ENCODE measurements at regions not wholly inside any gene's neighbourhood (a gene's known extent, or its start where the extent isn't known, plus 50 kb on each side); places are given as distances from the start of the nearest gene placed in this dataset.
"Not testable (repeated sequence)": the region's sequence is repeated elsewhere in the genome, so short reads cannot be mapped to it uniquely, and the experiment has no call there.

- peak overlapping the region; percentile 21; the same call in 1 of the 2 replicates for H3K27ac ChIP-seq (ENCODE audit: low read length)
- no peaks in the 10 kb centered on the region for H3K27me3 ChIP-seq (replicated peaks; ENCODE audit: insufficient read depth, low read length)
- H3K4me1 ChIP-seq (ENCODE audit: low read length) = peaks cover 15% of the 10 kb centered on the region
- peak overlapping the region; percentile 1; the same call in 1 of the 2 replicates for H3K4me3 ChIP-seq (ENCODE audit: low read length)
- no peaks in the 10 kb centered on the region for H3K36me3 ChIP-seq (replicated peaks; ENCODE audit: insufficient read depth, low read length)
- peak overlapping the region; percentile 26 for H2AFZ ChIP-seq (ENCODE audit: low read length)
- H3F3A ChIP-seq (ENCODE audit: insufficient read depth, low read length) = no peaks in the 10 kb centered on the region
- H3K4me2 ChIP-seq (ENCODE audit: low read depth, low read length) = peak overlapping the region; percentile 26; the same call in 1 of the 2 replicates
- H3K9me3 ChIP-seq (replicated peaks; ENCODE audit: insufficient read depth, low read length) = no peaks in the 10 kb centered on the region
- TF ChIP-seq EZH2phosphoT487 (IDR thresholded peaks at IDR 0.05; ENCODE audit: low read length) (no peak), EZH2 (optimal IDR thresholded peaks at IDR 0.05; ENCODE audit: low read depth, low read length) (no peak), CTCF (IDR thresholded peaks at IDR 0.05; ENCODE audit: low read length) (peak; percentile 57)
- H3K9ac ChIP-seq (ENCODE audit: low read length) = no peak overlapping the region
- H3K79me2 ChIP-seq (ENCODE audit: low read length) = no peaks in the 10 kb centered on the region
- H3K9me2 ChIP-seq (replicated peaks; ENCODE audit: insufficient read depth, low read length) = no peaks in the 10 kb centered on the region
- H4K20me1 ChIP-seq (ENCODE audit: insufficient read depth, low read length) = no peaks in the 10 kb centered on the region
- peak; percentile 56 for DNase-seq
These were observed 61.2 kb upstream of the MRPS9 start for GRCh38 chr2:104976603-104977120.

DNA sequence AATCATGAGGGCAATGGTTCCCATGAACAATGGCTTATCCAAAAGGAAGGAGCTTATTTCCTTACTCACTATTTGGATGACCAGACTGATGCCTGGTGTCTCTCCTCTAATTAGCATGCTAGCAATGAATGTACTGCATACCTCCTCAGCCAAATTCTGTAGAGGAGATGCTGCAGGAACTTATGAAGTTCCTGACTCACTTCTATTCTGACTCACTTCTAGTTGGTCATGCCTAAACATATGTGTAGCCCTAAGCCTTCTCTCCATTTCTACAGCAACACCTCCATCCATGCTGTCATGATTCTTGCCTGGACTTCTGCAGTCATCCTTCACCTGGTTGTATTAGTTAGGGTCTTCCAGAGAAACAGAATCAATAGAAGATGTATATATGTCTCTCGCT is 59.9 kb upstream of the MRPS9 start:
- no peak overlapping the region for H3K27ac ChIP-seq (ENCODE audit: low read length)
- no peak for DNase-seq
- no peak overlapping the region for H3K4me3 ChIP-seq (ENCODE audit: low read length)
- no peak overlapping the region for H3K4me2 ChIP-seq (ENCODE audit: low read depth, low read length)
- H3K9ac ChIP-seq (ENCODE audit: low read length) = no peak overlapping the region
- no peaks in the 10 kb centered on the region for H3K9me2 ChIP-seq (replicated peaks; ENCODE audit: insufficient read depth, low read length)
- no peaks in the 10 kb centered on the region for H4K20me1 ChIP-seq (ENCODE audit: insufficient read depth, low read length)
- H3K36me3 ChIP-seq (replicated peaks; ENCODE audit: insufficient read depth, low read length) = no peaks in the 10 kb centered on the region
- H3K9me3 ChIP-seq (replicated peaks; ENCODE audit: insufficient read depth, low read length) = no peaks in the 10 kb centered on the region
- H2AFZ ChIP-seq (ENCODE audit: low read length) = no peak overlapping the region
- H3F3A ChIP-seq (ENCODE audit: insufficient read depth, low read length) = no peaks in the 10 kb centered on the region
- H3K27me3 ChIP-seq (replicated peaks; ENCODE audit: insufficient read depth, low read length) = no peaks in the 10 kb centered on the region
- no peaks in the 10 kb centered on the region for H3K79me2 ChIP-seq (ENCODE audit: low read length)
- H3K4me1 ChIP-seq (ENCODE audit: low read length) = peaks cover 15% of the 10 kb centered on the region
- no peak for TF ChIP-seq EZH2phosphoT487 (IDR thresholded peaks at IDR 0.05; ENCODE audit: low read length)
- no peak for TF ChIP-seq CTCF (IDR thresholded peaks at IDR 0.05; ENCODE audit: low read length)
- no peak for TF ChIP-seq EZH2 (optimal IDR thresholded peaks at IDR 0.05; ENCODE audit: low read depth, low read length)

DNA sequence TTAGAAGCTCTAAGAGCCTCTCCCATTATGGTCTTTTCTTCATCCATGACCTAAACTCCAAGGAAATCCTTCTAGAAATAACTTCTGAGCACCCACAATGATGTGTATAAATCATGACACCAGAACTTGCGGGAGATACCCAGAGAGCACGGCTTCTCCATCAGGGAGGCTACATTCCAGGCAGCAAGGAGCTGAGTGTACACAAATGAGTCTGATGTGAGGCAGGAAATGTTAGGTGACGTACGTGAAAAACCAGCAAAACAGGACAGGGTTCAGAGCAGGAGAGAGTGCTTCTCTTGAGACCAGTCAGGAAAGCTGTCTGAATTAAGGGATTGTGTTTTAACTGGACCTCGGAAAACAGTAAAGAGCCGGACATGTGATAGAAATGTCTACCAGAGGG is 58.1 kb upstream of the MRPS9 start:
- not testable (repeated sequence) for H3K79me2 ChIP-seq (ENCODE audit: low read length)

DNA sequence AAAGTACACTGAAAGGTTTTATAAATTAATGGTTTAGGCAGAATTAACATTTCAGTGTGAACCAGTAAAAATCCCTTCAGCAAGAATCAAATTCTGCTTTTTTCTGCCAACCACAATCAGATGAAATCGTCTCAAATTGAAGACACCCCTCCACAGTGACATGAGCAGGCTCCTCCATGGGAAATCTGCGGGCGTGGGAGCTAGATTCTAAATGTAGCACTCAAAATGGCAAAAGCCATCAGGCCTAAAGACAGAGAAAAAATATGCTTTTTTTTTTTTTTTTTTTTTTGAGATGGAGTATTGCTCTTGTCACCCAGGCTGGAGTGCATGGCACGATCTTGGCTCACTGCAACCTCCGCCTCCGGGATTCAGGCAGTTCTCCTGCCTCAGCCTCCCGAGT is 55.8 kb upstream of the MRPS9 start:
- no peaks in the 10 kb centered on the region for H4K20me1 ChIP-seq (ENCODE audit: insufficient read depth, low read length)
- no peak overlapping the region for H2AFZ ChIP-seq (ENCODE audit: low read length)
- H3K36me3 ChIP-seq (replicated peaks; ENCODE audit: insufficient read depth, low read length) = no peaks in the 10 kb centered on the region
- no peaks in the 10 kb centered on the region for H3K9me2 ChIP-seq (replicated peaks; ENCODE audit: insufficient read depth, low read length)
- no peaks in the 10 kb centered on the region for H3K27me3 ChIP-seq (replicated peaks; ENCODE audit: insufficient read depth, low read length)
- no peak overlapping the region for H3K27ac ChIP-seq (ENCODE audit: low read length)
- no peak overlapping the region for H3K4me2 ChIP-seq (ENCODE audit: low read depth, low read length)
- no peak overlapping the region for H3K4me3 ChIP-seq (ENCODE audit: low read length)
- no peaks in the 10 kb centered on the region for H3F3A ChIP-seq (ENCODE audit: insufficient read depth, low read length)
- H3K9me3 ChIP-seq (replicated peaks; ENCODE audit: insufficient read depth, low read length) = no peaks in the 10 kb centered on the region
- H3K79me2 ChIP-seq (ENCODE audit: low read length) = no peaks in the 10 kb centered on the region
- peaks cover 5% of the 10 kb centered on the region for H3K4me1 ChIP-seq (ENCODE audit: low read length)
- no peak overlapping the region for H3K9ac ChIP-seq (ENCODE audit: low read length)
- TF ChIP-seq CTCF (IDR thresholded peaks at IDR 0.05; ENCODE audit: low read length) (no peak), EZH2 (optimal IDR thresholded peaks at IDR 0.05; ENCODE audit: low read depth, low read length) (no peak), EZH2phosphoT487 (IDR thresholded peaks at IDR 0.05; ENCODE audit: low read length) (no peak)
- no peak for DNase-seq

More for the DNA sequence above, 58.1 kb upstream of the MRPS9 start:
- H3K4me1 ChIP-seq (ENCODE audit: low read length) = peaks cover 15% of the 10 kb centered on the region
- not testable (repeated sequence) for H3K4me3 ChIP-seq (ENCODE audit: low read length); H4K20me1 ChIP-seq (ENCODE audit: insufficient read depth, low read length); H3K36me3 ChIP-seq (replicated peaks; ENCODE audit: insufficient read depth, low read length); H3K4me2 ChIP-seq (ENCODE audit: low read depth, low read length); H3F3A ChIP-seq (ENCODE audit: insufficient read depth, low read length); H3K9me2 ChIP-seq (replicated peaks; ENCODE audit: insufficient read depth, low read length); H3K9ac ChIP-seq (ENCODE audit: low read length); H3K9me3 ChIP-seq (replicated peaks; ENCODE audit: insufficient read depth, low read length); H2AFZ ChIP-seq (ENCODE audit: low read length); DNase-seq; H3K27ac ChIP-seq (ENCODE audit: low read length); H3K27me3 ChIP-seq (replicated peaks; ENCODE audit: insufficient read depth, low read length)
